Tibial artery (tissue), 4 donors: ENCODE measurements at regions not wholly inside any gene's neighbourhood (a gene's known extent, or its start where the extent isn't known, plus 50 kb on each side); places are given as distances from the start of the nearest gene placed in this dataset.
"Not testable (repeated sequence)": the region's sequence is repeated elsewhere in the genome, so short reads cannot be mapped to it uniquely, and the experiment has no call there.

Experiments used
- DNase-seq, 2 donors: peaks; one replicate each; pipeline ENCODE4 v3.0.0-alpha.2; 2019
- H3K27ac ChIP-seq, 2 donors: fragments of 200-600 bp; sonication (generic) in 1 of 2; 1 replicate in 1 of 2; 2 replicates in 1 of 2; pipeline ENCODE4 v1.5.1; 2018 to 2019; ENCODE audit warnings: mild to moderate bottlenecking in 1 of 2
- H3K27me3 ChIP-seq, 2 donors: fragments of 200-600 bp; sonication (generic) in 1 of 2; one replicate each; pipeline versions ENCODE4 v1.5.1 to v1.6.0; 2016 to 2019
- H3K36me3 ChIP-seq, 3 donors: fragments of 200-600 bp; sonication (generic) in 2 of 3; one replicate each; pipeline ENCODE4 v1.5.1; 2016 to 2019; ENCODE audit warnings: mild to moderate bottlenecking in 2 of 3
- H3K4me1 ChIP-seq, 4 donors: fragments of 200-600 bp; sonication (generic) in 2 of 4; 1 replicate in 3 of 4; 2 replicates in 1 of 4; pipeline ENCODE4 v1.5.1; 2016 to 2019
- H3K4me3 ChIP-seq, 2 donors: fragments of 200-600 bp; sonication (generic) in 1 of 2; 1 replicate in 1 of 2; 2 replicates in 1 of 2; pipeline ENCODE4 v1.5.1; 2018 to 2019; ENCODE audit warnings: mild to moderate bottlenecking in 2 of 2
- H3K9me3 ChIP-seq, 3 donors: fragments of 200-600 bp; sonication (generic) in 1 of 3; one replicate each; pipeline ENCODE4 v1.5.1; 2016 to 2019
- CTCF ChIP-seq, 2 experiments: fragments of 200-600 bp in 1 of 2; fragments of 450-650 bp in 1 of 2; IDR thresholded peaks; one replicate each; pipeline ENCODE4 v1.5.1; 2017 to 2019; ENCODE audit warnings: antibody characterized with exemption in 2 of 2, mild to moderate bottlenecking in 1 of 2, moderate library complexity in 1 of 2
- intact Hi-C: fragments of 100-400 bp; cut with DNase I; formaldehyde crosslinking; loops from one replicate; pipeline ENCODE4 v1.15.0; 2023; ENCODE audit warnings: low total_unique reads

GRCh38 chr4:187128222-187128621, 404.6 kb upstream of the FAT1 start:
- Histone ChIP-seq H3K27ac (no peak overlapping the region), H3K9me3 (no peaks in the 10 kb centered on the region), H3K36me3 (no peaks in the 10 kb centered on the region), H3K27me3 (no peaks in the 10 kb centered on the region), H3K4me1 (no peaks in the 10 kb centered on the region), H3K4me3 (no peak overlapping the region)
- intact Hi-C loops = no loop called here
- DNase-seq = no peak
- TF ChIP-seq CTCF (IDR thresholded peaks at IDR 0.05) = no peak

GRCh38 chr4:187128976-187129375, 405.3 kb upstream of the FAT1 start:
- Histone ChIP-seq H3K36me3 (no peaks in the 10 kb centered on the region), H3K4me3 (no peak overlapping the region), H3K27ac (no peak overlapping the region), H3K4me1 (no peaks in the 10 kb centered on the region), H3K27me3 (no peaks in the 10 kb centered on the region), H3K9me3 (no peaks in the 10 kb centered on the region)
- intact Hi-C loops = no loop called here
- no peak for DNase-seq
- no peak for TF ChIP-seq CTCF (IDR thresholded peaks at IDR 0.05)

- H3K36me3 ChIP-seq, H3K9me3 ChIP-seq, intact Hi-C loops, H3K4me1 ChIP-seq, H3K27ac ChIP-seq, H3K27me3 ChIP-seq, DNase-seq, H3K4me3 ChIP-seq: not testable (repeated sequence)
Observed at GRCh38 chr4:187131826-187132225, 408.2 kb upstream of the FAT1 start.

GRCh38 chr4:187135878-187136277, 412.2 kb upstream of the FAT1 start:
- intact Hi-C loops = no loop called here
- Histone ChIP-seq H3K9me3 (no peaks in the 10 kb centered on the region), H3K4me3 (no peak overlapping the region), H3K4me1 (no peaks in the 10 kb centered on the region), H3K27ac (no peak overlapping the region), H3K36me3 (no peaks in the 10 kb centered on the region), H3K27me3 (no peaks in the 10 kb centered on the region)
- DNase-seq = no peak
- no peak for TF ChIP-seq CTCF (IDR thresholded peaks at IDR 0.05)

GRCh38 chr4:187139141-187139540, 415.5 kb upstream of the FAT1 start:
- H3K4me1 ChIP-seq = no peaks in the 10 kb centered on the region
- no peak for DNase-seq
- H3K36me3 ChIP-seq = no peaks in the 10 kb centered on the region
- no peak for TF ChIP-seq CTCF (IDR thresholded peaks at IDR 0.05)
- H3K4me3 ChIP-seq = no peak overlapping the region
- no peaks in the 10 kb centered on the region for H3K27me3 ChIP-seq
- H3K27ac ChIP-seq = no peak overlapping the region
- intact Hi-C loops = no loop called here
- H3K9me3 ChIP-seq = no peaks in the 10 kb centered on the region

- intact Hi-C loops = no loop called here
- Histone ChIP-seq H3K4me1 (no peaks in the 10 kb centered on the region), H3K9me3 (no peaks in the 10 kb centered on the region), H3K27ac (no peak overlapping the region), H3K4me3 (no peak overlapping the region), H3K27me3 (no peaks in the 10 kb centered on the region), H3K36me3 (no peaks in the 10 kb centered on the region)
- DNase-seq = no peak
- TF ChIP-seq CTCF (IDR thresholded peaks at IDR 0.05) = no peak
Observed at GRCh38 chr4:187141101-187141500, 417.4 kb upstream of the FAT1 start.
